Caki2 (cell line): ENCODE measurements at regions not wholly inside any gene's neighbourhood (a gene's known extent, or its start where the extent isn't known, plus 50 kb on each side); places are given as distances from the start of the nearest gene placed in this dataset.

Experiments
- DNase-seq: peaks from one replicate; pipeline ENCODE4 v3.0.0-alpha.2; 2015; ENCODE audit warnings: low read depth
- in situ Hi-C: cut with HindIII; loops from 2 replicates; pipeline ENCODE4 v1.10.0; 2016; ENCODE audit warnings: low sequenced_read_pairs, low pct_unique_long_range_greater_than_20kb, mixed read lengths

DNA sequence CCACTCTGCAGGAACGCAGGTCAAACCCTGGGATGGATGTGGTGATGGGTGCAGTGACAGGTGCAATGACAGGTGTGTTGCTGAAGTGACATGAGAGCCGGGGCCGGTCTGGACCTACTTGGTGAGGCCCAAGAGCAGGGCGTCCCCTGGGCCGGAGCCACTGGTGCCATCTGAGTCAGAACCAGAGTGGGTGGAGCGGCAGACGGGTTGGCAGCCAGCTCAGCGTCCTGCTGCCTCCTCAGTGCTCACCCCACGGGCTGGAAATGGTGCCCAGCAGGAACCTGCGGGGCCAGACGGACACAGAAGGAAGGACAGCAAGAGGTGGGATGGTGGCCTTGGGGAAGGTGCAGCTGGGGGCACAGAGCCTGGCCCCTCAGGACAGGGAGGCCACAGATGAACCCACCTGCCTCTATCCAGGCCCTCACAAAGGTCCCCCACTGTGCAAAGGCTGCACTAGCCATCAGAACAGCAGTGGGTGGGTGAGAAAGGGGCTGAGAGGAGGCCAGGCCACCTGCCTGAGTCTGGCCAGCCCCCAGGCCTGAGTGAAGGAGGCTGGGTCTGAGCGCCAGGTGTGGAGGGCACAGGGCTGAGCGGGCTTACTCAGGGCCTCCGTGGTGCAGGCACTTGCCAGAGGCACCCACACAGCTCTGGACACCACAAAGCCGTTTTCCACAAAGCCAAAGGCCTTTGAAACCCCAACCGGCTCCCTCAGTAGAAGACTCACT is 129.0 kb upstream of the PPP2R2D start:
- no peak for DNase-seq
- in situ Hi-C loops: no loop called here

DNA sequence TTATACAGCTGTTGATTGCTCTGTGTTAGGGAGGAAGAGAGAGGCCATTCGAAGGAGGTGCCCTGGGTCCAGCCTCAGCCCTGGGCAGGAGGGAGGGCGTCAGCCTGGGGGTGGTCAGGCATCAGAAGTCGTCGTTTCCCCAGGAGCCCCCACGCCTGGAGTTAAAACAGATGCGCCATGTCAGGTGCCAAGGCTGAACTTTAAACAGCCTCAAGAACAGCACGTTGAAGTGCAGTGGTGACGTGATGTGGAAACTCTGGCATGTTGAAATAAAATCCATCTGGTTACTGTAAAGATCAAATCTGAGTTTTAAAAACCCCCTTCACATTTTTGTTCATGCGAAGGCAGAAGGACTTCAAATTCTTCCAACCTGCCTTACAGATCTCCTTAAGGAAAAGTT is 128.4 kb upstream of the PPP2R2D start:
- in situ Hi-C loops: no loop called here

DNA sequence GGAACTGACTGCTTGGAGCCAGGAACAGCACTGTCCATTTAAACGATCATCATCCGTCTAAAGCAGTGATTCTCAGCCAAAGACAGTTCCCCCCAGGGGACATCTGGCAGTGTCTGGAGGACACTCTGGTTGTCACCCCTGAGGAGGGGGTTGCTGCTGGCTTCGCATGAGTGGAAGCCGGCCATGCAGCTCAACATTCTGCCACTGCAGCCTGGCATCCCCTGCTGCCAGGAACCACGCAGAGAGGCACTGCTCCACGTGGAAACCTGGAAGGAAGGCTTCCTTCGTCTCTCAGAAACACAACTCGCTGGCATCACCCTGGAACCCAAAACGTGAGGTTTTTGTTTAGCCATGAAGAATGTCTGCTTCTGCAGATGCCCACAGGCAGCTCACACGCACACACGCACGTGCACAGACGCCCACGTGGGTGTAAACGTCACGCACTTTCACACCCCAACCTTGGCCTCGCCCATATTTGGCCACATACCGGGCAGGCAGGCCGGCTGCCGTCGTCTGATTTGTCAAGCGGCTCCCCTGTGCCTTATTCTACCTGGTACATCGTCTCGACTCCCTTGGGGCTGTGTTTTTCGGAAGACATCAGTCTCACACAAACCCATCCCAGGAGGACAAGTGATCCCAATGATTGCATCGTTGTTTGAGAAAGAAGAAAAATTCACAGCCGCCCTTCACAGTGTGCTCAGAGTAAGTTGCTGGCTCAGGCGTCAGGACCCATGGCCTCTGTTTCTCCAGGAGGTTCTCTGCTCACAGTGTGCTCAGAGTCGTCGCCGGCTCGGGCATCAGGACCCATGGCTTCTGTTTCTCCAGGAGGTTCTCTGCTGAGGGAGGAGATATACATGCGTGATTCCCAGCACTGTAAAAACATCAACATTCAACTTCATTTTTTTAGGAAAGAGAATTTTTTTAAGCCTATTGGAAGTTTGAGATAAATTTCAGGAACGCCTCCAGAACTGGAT is 127.2 kb upstream of the PPP2R2D start:
- DNase-seq: no peak
- in situ Hi-C loops: no loop called here

More for the DNA sequence above, 128.4 kb upstream of the PPP2R2D start:
- no peak for DNase-seq

DNA sequence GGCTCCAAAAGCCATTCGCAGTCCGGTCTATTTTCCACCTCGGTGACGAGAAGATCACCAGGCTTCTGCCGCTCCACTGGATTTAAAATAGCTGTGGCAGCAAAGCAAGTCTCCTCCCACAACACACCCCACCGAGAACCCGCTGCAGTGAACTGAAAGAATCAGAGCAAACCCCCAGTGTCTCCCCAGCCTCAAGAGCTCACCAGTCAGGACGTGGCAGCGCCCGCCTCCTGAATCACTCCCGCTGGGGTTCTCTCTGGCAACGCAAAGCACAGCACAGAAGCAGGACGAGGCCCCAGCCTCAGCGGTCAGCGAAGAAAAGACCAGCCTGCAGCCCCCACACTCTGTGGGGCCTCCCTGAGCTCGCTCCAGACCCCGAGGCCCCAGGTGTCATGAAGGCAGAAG is 126.1 kb upstream of the PPP2R2D start:
- no peak for DNase-seq
- in situ Hi-C loops: no loop called here

DNA sequence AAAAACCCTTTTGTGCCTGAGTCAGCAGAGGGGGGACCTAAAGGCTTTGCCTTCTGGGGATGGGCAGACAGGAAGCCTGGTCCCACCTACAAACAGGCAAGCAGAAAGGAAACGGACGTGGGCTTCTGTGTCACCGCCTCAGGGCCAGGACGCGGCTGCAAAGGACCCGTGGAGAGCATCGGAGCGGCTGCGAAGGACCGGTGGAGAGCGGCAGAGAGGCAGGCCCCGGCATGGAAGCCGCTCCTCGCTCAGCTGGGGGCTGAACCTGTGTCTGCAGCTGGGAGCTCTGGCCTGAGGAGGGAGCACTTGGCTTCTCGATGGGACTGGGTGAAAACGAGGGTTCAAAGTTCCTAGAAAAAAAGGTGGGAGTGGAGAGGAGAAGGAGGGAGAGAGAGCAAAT is 125.4 kb upstream of the PPP2R2D start:
- no peak for DNase-seq
- in situ Hi-C loops: no loop called here

DNA sequence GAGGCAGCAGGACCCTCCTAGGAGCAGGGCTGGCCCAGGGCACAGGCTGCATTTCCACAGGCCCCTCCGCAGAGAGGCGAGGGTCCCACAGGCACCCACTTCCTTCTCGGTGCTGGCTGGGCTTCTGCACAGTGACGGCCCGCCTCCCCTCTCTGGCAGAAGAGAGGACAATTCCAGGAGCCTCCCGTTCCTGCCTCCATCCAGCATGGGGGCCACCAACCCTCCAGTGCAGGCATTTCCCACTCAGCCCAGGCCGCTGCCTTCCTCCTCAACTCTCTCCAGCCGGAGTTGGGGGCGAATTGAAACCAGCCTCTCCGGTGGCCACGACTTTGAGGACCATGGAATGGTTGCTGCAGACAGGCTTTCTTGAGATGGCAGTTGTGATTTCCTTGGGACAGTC is 125.0 kb upstream of the PPP2R2D start:
- no peak for DNase-seq
- in situ Hi-C loops: no loop called here

DNA sequence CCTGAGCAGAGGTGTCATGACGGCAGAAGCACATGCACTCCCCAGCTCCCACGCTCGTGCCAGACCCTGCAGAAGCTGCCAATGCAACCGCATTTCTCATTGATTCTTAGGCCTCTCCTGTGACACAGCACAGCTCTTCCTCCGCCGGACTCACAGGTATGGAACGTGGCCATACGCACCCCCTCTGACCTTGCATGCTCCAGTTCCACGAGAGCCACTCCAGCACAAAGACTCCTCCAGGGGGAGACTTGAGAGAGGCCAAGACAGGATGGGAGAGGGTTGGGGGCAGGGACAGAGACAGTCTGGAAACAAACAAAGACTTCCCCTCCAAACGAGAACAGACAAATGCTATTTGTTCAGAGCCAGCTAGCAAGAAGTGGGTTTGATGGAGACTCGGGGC is 124.3 kb upstream of the PPP2R2D start:
- in situ Hi-C loops: no loop called here

DNA sequence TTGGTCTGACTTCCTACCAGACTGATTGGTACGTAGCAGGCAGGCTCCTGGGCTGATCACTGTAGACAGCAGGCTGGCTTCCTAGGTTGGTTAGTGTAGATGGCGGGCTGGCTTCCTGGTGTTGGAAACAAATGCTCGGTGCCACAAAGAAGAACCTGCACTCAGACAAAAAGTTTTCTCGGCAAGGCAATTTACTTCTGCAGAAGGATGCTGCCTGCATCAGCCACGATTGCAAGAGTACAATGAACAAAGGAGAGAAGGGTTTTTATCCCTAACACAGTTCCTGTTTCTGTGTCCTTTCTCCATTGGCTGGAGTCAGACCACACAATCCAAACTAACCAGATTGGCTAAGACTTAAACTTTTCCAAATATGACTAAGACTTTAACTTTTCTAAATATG is 123.6 kb upstream of the PPP2R2D start:
- in situ Hi-C loops: no loop called here
- DNase-seq: no peak

More for the DNA sequence above, 124.3 kb upstream of the PPP2R2D start:
- DNase-seq: no peak

DNA sequence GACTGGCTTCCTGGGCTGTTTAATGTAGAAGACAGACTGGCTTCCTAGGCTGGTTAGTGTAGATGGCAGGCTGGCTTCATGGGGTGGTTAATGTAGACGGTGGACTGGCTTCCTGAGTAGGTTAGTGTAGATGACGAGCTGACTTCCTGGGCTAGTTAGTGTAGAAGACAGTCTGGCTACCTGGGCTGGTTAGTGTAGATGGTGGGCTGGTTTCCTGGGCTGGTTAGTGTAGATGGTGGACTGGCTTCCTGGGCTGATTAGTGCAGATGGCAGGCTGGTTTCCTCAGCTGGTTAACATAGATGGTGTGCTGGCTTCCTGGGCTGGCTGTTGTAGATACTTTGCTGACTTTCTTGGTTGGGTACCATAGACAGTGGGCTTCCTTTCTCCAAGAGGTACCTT is 122.9 kb upstream of the PPP2R2D start:
- in situ Hi-C loops: no loop called here
- DNase-seq: no peak

DNA sequence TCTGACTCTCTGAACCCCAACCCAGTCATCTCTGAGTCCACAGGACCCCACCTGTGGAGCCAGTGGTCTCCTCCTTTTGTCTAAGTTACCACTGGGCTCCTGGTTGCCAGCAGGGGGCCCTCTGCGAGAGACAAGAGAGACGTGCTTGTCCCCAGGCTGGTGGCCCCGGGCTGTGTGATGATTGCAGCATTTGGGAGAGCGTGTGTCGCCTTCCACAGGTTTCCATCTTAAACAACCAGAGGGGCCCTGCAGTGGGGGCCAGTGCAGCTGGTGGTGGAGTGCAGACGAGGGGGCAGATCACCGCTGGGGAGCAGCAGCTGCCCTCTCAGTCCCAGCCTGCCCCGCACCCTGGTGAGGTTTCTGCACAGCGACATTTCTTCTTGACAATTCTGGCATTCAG is 122.4 kb upstream of the PPP2R2D start:
- in situ Hi-C loops: no loop called here

DNA sequence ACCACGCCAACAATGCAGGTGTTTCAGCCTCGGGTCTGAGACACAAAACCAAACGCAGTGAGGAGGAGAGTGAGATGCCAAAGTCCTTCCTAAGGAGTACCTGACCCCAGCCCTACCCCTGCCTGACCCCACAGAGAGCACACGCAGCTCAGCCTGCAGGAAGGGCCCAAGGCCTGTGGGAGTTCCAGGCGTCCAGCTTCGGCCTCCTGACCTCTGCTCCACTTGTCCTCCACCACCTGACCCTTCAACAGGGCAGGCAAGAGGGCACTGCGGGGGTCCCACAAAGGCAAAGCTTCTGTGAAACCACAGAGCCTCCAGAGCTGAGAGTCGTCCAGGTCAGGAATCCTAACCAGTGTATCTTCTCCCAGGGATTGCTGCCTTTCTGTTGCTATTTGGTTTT is 122.0 kb upstream of the PPP2R2D start:
- in situ Hi-C loops: no loop called here
- DNase-seq: no peak

More for the DNA sequence above, 122.4 kb upstream of the PPP2R2D start:
- no peak for DNase-seq

DNA sequence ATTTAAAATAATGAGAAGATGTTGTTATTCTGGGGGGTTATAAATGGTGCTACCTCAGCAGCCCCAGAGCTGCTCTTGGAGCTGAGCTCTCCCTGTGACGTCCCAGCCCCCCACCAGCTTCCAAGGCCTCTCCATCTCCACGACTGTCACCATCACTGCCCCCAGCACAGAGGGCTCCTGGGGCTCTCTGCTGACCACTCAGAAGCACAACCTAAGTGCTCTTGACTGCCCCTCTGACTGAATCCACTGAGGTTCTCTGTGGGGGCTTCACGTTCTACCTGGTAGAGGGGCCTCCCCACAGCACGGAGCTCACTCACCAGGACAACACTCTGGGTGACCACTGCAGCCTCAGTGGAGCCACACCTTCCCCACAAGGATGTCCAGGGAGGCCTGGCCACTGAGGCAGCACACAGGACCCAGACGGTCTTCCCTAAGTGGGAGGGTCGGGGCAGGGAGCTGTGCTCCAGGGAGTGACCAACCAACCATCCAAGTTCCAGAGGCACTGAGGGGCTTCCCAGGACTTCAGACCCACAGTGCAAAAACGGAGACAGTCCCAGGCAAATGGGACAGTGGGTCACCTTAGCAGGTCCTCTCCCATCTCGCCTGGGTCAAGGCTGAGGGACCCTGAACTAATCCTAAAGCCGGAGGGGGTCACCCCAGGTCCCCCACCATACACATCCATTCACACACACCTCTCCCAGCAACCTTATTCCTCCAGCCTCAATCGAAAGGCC is 121.0 kb upstream of the PPP2R2D start:
- no peak for DNase-seq
- in situ Hi-C loops: no loop called here

DNA sequence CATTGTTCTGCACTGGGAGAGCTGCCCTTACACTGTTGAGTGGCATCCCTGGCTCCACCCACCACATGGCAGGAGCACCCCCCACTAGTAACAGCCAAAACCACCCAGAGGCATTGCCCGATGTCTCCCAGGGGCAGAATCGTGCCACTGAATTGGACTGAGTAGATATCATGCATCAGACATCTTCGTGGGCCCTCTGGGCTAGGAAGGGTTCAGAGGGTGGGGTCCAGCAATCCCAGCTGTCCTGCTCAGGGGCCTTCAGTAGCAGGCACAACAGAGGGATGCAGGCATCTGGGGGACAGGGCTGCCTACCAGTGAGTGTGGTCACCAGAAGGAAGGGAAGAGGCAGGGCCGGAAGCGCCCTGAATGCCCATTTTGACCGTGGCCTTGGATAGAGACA is 119.7 kb upstream of the PPP2R2D start:
- DNase-seq: no peak
- in situ Hi-C loops: no loop called here

DNA sequence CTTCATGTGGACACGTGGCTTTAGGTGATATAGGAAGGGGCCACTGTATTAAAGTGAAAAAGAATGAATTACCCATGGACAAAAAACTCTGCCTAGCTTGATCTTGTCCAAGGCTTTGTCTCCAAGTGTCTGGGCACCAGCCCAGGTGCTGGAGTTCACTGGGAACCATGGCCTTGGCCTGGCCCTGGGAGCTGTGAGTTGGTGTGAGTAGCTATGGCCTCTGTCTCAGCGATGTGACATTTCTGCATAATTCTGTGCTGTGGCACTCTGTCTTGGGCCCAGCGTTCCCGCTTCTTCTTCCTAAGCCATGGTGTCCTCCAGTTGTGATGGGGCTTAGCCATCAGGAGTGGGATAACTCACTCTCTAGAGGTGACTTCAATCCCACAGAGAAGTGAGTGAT is 119.0 kb upstream of the PPP2R2D start:
- DNase-seq: no peak
- in situ Hi-C loops: no loop called here

DNA sequence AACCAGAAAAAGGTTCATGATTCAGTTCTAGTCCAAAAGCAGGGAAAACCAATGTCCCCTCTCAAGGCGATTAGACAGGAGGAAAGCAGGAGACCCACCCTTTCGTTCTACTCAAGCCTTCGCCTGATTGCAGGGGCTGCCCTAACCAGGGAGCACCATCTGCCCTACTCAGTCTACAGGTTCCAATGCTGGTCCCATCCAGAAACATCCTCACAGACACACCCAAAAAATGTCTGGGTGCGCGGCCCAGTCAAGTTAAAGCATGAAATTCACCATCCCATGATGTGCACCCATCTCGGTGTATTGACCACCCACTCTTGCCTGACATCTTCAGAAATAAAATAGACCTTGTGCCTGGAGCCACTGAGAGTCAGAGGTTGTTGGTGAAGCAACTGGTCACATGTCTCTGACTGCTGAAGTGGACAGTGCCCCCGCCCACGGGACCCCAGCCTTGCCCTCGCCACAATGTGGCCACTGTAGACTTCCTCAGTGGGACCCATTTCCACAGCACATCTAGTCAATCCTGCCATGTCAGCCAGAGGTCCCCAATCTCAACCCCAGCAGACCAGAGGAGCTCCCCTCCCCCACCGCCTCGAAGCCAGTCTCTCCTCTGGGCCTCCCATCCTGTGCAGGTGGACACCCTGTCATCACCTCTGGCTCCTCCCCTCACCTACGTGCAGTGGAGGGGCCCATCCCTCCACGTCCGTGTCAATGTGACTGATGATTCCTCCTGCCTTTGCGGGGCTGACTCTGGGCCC is 116.3 kb upstream of the PPP2R2D start:
- DNase-seq: no peak
- in situ Hi-C loops: no loop called here

DNA sequence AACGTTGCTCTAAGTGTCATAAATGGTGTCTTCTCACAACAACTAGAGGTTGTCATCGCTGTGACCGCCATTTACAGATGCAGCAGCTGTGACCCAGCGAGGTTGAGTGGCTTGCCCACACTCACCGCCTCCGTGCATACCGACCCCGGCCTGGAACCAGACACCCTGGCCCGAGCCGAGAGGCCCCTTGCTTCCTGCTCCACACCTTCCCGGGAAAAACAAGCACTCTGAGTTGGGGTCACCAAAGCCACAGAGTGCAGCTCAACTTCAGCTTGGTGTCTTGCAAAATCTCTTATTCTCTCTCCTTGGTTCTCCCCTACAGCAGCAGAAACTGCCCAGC is 115.7 kb upstream of the PPP2R2D start:
- DNase-seq: no peak
- in situ Hi-C loops: no loop called here

DNA sequence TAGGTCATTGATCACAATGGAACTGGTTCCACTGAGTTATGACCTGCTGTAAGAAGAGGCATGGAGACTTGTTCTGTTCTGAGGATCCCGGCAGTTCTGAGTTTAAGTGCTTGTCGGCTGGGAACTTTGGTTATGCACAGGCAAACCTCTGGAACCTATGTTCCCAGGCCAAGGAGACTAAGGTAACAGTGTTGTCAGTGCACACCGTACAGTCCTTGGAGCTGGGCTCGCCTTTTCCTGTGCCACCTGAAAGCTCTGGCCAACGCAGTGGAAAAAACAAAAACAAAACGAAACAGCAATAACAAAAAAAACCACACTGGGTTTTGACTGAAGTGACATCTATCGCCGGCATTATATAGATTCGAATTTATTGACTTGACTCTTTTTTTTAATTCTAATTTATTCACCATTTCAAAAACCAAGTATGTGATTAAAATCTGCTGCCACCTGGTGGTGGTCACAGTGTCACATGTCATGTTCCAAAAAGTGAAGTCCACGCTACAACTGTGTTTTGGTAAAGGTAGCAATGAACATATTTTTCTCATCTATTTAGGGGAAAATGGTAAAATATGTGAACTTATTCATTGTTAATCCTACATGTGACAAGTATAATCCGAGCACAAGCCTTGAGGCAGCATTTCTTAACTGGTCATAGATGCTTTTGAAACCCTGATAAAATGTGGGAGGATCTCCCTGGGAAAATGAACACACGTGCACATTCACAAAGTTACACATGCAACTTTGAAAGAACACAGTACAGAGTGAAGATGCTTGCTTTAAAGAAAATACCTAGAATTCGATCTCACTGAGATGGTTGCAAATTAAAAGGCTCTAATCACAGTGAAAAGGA is 113.8 kb upstream of the PPP2R2D start:
- no peak for DNase-seq

DNA sequence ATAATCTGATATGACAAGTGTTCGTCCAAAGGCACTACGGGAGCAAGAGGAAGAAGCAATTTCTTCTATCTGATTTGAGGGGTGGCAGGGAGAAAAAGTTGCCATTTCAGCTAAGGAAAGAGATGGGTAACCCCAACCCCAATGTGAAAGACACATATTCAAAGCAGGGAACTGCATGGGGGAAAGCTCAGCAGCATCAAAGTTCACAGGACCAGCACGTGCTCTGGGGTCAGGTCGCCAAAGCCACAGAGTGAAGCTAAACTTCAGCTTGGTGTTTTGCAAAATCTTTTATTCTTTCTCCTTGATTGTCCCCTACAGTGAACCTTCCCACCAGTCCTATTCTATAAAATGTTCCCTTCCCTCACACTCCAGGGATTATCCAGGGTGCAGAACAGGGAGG is 112.8 kb upstream of the PPP2R2D start:
- no peak for DNase-seq
- in situ Hi-C loops: no loop called here

More for the DNA sequence above, 113.8 kb upstream of the PPP2R2D start:
- in situ Hi-C loops: no loop called here
